Suprapubic skin (tissue), 4 donors: ENCODE measurements at regions not wholly inside any gene's neighbourhood (a gene's known extent, or its start where the extent isn't known, plus 50 kb on each side); places are given as distances from the start of the nearest gene placed in this dataset.
"Not testable (repeated sequence)": the region's sequence is repeated elsewhere in the genome, so short reads cannot be mapped to it uniquely, and the experiment has no call there.

Experiments used
- DNase-seq, 2 donors: peaks; one replicate each; pipeline ENCODE4 v3.0.0-alpha.2; 2019; ENCODE audit warnings: low spot score in 2 of 2
- H3K27ac ChIP-seq: fragments of 200-600 bp; sonication (generic); one replicate; pipeline ENCODE4 v1.5.1; 2019
- H3K27me3 ChIP-seq: fragments of 200-600 bp; sonication (generic); one replicate; pipeline ENCODE4 v1.5.1; 2019
- H3K36me3 ChIP-seq: fragments of 200-600 bp; sonication (generic); one replicate; pipeline ENCODE4 v1.5.1; 2019
- H3K4me1 ChIP-seq: fragments of 200-600 bp; sonication (generic); one replicate; pipeline ENCODE4 v1.5.1; 2019
- H3K4me3 ChIP-seq: fragments of 200-600 bp; sonication (generic); one replicate; pipeline ENCODE4 v1.5.1; 2019; ENCODE audit warnings: mild to moderate bottlenecking
- H3K9me3 ChIP-seq: fragments of 200-600 bp; sonication (generic); one replicate; pipeline ENCODE4 v1.5.1; 2019
- WGBS: methylation state at CpG from one replicate; pipeline ENCODE4 v1.1.5; 2018; 5-methylcytosine and 5-hydroxymethylcytosine counted together

DNA sequence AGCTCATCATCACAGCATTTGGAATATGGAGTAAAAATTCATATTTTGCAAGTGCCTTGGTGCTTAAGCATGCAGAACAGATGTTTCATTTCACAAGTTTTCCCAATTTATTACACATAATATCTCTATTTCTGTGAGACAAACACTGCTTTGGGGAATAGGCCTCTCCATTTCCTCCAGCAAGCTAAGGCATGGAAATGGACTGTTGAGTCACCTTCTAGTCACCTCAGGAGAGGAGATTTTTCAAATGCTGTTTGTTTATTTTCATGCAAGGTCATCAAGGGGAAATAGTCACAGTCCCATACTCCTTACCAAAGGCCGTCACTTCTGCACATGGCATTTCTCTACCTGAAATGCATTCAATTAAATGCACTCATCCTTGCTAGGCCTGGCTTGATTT, 57.4 kb upstream of the NUTM2D start:
- H3K27ac ChIP-seq, H3K36me3 ChIP-seq, H3K4me3 ChIP-seq, DNase-seq, H3K27me3 ChIP-seq, H3K4me1 ChIP-seq, H3K9me3 ChIP-seq: not testable (repeated sequence)
- WGBS = no CpG with 5 or more reads among the region's 1 CpG

DNA sequence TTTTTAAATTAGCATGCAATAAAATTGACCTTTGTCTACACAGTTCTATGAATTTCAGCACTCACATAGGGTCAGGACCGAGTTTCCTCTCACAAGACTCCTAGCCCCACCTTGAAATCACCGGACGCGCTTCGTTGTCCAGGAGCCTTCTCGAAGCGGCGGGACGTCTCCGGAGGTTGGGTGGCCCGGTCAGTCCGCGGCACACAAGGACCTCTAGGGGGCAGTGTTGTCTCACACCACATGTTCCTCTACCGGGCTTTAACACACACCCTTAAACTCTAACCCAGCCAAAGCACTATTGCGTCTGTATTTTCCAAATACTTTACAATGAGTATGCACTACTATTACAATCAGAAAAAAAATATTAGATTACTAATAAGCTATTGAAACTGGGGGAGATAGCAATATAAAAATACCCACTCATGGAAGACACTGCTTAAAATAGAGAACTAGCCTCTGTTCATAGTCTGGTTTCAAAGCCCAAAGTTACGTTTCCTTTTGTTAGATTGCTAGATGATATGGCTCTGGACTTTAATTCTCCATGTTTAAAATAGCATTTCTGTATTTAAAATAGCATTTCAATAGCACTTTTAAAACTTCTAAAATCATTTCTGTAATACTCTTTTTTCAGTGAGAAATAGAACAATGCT, 56.0 kb upstream of the NUTM2D start:
- not testable (repeated sequence) for H3K4me1 ChIP-seq, H3K36me3 ChIP-seq, H3K27ac ChIP-seq, H3K9me3 ChIP-seq, H3K4me3 ChIP-seq, H3K27me3 ChIP-seq
- WGBS = no CpG with 5 or more reads among the region's 16 CpGs
- peak; percentile 63 to 68 for DNase-seq

DNA sequence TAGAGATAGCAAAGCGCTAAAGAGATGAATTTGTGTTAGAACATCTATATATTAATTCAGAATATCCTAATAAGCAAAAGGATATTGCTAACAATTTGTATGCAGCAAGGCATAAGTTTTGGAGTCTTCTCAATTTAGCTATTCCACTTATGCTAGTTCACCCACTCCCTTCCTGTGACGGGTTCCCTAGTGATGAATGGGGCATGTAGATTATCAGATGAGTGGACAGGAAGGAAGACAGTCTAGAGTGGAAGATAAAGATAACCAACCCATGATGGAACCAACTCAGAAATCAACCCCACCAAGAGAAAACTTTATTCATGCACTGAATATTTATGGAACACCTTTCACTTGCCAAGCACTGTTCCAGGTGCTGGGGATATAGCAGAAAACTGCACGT, 55.4 kb upstream of the NUTM2D start:
- H3K27ac ChIP-seq, H3K27me3 ChIP-seq, H3K36me3 ChIP-seq, H3K9me3 ChIP-seq, H3K4me1 ChIP-seq, DNase-seq, H3K4me3 ChIP-seq: not testable (repeated sequence)
- 100% methylated on average over 1 of the region's 3 CpGs for WGBS

DNA sequence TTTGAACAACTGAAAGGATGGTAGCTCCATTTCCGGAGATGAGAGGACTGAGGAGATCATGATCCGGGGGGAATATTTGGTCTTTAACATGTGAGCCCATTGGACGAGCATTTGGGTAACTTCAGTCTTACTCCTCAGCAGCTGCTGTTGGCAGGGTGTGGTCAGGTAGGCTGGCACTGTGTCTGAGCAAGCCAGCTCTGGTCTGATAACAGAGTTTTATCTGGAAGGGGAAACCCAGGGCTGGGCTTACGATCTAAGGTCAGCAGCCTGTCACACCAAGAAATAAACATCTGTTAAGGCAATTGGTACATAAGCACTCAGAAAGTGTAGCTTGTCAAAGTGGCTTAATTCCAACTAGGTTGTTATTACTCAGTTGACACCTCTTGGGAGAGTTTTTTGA, 53.8 kb upstream of the NUTM2D start:
- not testable (repeated sequence) for H3K27ac ChIP-seq, H3K27me3 ChIP-seq, H3K36me3 ChIP-seq, H3K4me3 ChIP-seq, H3K9me3 ChIP-seq, DNase-seq, H3K4me1 ChIP-seq
- no CpG with 5 or more reads among the region's 4 CpGs for whole genome bisulfite sequencing

DNA sequence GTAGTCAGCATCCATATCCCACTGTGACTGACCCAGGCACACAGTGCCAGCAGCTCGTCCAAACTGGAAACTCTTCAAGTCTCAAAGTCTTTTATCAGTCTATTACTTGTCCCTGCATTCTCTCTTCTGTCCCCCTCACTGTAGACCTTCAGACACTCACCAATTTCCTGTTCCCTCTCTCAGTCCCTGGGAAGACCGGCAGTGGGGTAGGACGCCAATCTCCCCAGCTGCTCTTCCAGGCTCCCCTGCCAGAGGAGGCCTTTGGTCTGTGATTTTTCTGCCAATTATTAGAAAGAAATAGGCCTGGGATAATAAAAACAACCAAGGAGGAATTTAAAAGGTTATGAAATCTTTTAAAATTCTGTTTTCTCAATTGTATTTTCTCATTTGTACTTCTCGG, 50.9 kb upstream of the NUTM2D start:
- H3K36me3 ChIP-seq, H3K27ac ChIP-seq, H3K4me1 ChIP-seq, DNase-seq, H3K27me3 ChIP-seq, H3K4me3 ChIP-seq, H3K9me3 ChIP-seq: not testable (repeated sequence)
- 86% methylated on average over 2 of the region's 4 CpGs for WGBS
